ENCODE measurements at regions not wholly inside any gene's neighbourhood (a gene's known extent, or its start where the extent isn't known, plus 50 kb on each side); places are given as distances from the start of the nearest gene placed in this dataset.
"Not testable (repeated sequence)": the region's sequence is repeated elsewhere in the genome, so short reads cannot be mapped to it uniquely, and the experiment has no call there.

DNA sequence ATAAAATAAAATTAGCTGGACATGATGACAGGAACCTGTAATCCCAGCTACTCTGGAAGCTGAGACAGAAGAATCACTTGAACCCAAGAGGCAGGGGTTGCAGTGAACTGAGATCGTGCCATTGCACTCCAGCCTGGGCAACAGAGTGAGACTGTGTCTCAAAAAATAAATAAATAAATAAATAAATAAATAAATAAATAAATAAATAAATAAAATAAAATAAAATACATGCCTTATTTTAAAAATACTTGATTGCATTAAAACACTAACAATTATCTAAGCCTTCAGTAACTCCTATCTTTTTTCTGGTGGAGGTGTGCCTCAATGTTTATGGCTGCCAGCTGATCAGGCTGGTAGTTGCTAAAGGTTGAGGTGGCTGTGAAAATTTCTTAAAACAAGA lies 1329.6 kb upstream of the CITED2 start:
- not testable (repeated sequence) for DNase-seq

DNA sequence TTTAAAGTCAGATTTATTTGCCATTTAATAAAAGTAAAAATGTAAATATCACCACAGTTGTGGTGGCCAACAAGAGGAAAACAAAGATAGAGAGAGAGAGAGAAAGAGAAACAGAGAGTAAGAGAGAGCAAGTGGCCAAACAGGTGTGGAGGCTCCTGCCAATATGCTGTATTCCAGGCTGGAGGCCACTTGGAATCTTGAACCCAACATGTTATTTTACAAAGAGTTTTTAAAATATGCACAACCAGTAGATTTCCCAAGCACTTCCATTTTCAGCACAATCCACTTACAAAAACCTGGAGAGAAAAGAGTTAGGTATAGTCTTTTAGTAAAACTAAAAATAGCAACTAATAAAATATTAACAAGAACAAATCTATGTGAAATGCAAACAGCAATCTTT lies 1323.1 kb upstream of the CITED2 start:
- no peak for DNase-seq

DNA sequence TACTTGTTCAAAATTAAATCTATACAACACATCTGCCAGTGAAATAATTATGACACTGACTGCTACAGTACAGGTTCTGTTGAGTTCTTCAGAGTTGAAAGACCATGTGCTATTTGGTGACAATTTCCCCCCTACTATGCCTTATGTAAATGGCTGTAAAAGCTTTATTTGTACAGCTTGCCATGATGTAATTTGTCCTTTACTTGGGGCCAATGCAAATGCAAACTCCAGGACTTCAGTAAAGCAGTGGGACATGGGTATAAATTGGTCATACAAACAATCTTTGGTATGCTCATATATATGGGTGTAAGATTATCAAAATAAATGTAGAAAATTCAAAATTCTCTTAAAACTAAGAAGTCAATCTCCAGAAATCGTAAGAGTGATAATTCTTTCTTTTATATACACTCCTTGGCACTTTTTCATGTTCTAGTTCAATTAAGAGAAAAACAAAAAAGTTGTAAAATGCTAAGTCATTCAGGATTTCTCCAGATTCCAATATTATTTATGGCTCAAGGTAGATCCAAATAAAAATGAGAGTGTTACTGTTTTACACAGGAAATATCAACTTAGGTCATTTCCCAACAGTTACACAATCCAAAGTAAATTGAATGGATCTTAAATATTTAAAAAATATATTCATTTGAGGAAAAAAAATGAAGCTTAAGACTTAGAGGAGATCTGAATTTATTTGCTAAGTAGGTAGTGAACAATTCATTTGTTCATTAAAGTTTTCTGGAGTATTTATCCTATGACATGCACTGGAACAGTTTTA lies 1310.5 kb upstream of the CITED2 start:
- DNase-seq = no peak

DNA sequence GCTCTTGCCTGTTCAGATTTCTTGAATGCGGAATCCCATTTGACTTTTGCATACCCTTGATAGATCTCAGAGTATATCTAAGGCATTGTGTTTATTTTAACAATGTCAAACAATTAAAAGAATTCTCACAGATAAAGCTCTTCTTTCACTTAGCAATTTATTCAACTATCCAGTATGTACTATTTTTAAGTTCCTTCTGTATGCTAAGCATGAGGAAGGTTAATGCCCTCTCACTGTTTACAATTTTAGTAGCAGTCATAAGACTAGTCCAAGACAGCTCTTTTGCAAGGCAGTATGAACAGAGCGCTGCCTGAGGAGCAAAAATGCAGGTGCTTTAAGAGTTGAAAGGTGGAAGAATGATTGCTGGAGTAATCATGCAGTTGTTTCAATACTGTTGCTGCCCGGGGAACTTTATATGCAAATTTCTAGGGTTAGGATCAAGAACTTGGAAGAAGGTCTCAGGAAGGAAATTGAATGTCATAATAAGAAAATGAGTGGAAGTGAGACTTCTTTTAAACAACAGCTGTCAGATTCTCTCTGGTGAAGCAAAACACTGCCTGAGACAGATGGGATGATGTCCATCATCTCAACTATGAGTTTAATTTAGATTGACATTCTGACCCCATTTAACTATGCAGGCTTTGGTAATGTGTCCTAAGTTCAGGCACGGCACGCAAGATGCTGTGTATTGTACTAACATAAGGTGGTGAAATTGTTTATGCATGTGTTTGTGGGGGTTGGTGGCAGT lies 1303.5 kb upstream of the CITED2 start:
- no peak for DNase-seq

DNA sequence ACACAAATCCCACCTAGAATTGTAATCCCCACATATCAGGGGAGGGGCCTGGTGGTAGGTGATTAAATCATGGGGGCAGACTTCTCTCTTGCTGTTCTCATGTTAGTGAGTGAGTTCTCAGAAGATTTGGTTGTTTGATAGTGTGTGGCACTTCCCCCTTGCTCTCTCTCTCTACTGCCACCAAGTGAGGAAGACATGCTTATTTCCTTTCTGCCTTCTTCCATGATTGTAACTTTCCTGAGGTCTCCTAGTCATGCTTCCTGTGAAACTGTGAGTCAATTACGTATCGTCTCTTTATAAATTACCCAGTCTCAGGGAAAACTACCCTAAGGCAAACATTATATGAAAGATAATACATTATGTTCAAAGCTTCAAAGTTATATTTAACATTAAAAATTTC lies 1297.5 kb upstream of the CITED2 start:
- DNase-seq = no peak

DNA sequence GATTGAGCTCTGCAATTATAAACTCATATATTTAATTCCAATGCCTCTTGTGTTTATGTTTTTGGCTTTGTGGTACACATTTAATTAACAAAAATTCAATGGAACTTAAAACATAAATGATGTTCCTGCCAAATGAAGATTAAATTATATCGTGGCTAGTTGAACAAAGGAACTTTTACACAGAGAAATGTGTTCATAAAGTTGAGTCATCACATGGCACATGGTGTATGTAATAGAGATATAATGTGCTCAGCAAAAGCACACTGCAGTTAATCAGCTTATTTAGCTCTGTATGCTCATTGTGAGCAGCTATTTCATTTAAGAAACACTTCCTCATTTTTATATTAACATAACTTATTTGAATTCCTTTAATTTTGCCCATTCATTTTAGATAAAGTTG lies 1295.6 kb upstream of the CITED2 start:
- no peak for DNase-seq

DNA sequence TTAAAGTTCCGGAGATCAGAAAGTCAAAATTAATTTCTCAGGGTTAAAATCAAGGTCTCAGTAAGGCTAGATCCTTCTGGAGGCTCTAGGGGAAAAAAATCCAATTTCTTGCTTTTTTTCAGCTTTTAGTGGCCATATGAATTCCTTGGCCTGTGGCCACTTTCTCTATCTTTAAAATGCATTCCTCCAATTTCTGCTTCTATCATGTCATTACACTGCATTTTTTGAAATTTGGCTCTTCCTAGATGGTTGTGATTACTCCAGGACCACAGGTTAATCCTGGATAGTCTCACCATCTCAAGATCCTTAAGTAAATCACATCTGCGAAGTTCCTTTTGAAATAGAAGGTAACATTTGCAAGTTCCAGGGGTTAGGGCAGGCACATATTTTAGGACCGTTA lies 1294.9 kb upstream of the CITED2 start:
- no peak for DNase-seq

DNA sequence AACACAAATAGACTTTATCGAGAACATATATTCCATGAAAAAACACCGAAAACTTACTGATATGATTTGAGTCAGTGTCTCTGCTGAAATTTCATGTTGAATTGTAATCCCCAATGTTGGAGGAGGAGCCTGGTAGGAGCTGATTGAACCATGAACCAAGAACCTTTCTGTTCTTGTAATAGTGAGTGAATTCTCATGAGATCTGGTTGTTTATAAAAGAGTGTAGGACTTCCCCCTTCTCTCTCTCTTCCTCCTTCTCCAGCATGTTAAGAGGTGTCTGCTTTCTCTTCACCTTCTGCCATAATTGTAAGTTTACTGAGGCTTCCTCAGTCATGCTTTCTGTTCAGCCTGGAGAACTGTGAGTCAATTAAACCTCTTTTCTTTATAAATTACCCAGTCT lies 1289.3 kb upstream of the CITED2 start:
- DNase-seq = no peak

DNA sequence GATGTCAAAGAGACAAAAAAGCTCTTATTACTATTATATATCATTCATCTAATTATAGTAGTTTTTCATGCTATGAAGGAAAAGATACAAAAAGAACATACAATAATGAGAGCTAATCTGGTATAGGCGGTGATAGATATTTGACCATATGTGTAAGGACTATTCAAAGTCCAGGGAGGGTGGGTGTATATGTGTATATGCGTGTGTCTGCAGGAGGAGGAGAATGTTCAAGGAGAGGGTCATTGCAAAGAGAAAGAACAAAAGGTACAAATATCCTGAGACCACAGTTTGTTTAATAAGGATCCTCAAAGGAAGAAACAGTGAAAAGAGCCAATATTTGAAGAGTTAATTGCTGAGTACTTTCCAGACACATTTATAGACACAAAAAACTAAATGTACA lies 1288.6 kb upstream of the CITED2 start:
- DNase-seq = no peak

DNA sequence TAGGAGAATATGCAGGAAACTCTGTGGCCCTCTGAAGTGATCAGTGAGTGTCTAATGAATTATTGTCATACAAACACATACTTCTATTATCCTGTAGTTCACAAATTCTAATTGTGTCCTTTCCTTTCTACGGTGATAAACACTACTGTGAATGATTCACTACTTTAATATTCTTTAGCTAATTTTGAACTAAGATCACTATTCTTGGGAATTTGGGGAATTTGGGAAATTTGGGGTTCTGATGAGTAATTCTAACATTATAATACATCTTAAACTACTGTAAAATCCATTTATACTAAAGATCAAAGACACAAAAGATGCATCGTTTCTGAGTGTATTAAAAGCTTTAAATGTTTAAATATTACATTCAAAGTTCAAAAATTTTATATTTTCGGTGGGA lies 1287.2 kb upstream of the CITED2 start:
- no peak for DNase-seq

DNA sequence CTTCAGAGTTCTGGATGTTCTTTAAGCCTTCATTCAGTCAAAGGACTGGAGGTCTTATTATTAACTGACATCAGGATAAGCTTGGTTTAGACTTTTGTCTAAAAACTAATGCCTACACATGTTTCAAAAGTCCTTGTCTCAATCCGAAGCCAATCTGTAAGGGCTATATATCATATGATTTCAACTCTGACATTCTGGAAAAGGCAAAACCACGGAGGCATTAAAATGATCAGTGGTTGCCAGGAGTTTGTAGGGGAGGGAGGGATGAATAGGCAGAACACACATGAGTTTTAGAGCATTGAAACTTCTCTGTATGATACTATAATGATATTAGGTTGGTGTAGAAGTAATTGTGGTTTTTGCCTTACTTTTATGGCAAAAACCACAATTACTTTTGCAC lies 1285.8 kb upstream of the CITED2 start:
- no peak for DNase-seq

DNA sequence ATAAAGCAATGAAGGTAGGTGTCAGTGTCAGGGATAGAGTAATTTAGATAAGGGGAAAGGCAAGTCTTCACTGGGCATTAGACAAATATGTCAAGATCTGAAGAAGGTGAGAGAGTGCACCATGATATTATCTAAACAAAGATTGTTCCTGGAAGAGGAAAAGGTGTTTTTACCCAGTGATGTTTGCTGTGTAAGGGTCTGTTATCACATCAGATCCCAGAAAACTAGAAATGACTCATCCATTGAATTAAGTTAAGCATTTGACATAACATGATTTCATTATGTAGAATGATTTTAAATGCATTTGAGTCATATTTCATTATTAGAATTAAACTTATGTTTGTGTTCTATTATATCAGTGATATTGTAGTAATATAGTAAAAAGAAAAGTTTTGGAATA lies 1279.5 kb upstream of the CITED2 start:
- no peak for DNase-seq

DNA sequence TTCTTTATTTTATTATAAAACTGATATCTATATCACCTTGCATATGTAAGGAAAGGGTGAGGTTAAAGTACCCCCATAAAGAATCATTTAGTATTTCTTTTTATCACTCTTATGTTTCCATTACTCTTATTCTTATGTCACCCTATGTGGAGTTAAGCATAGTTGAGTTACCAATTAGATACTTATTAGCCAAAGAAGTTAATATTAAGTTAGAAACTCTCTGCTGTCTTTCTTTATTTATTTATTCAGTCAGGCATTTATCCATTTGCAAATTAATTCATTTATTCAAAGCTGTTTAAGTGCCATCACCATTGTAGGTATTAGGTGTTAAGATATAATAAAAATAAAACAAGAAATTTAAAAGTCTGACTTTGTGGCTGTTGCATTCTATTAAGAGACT lies 1279.1 kb upstream of the CITED2 start:
- no peak for DNase-seq

DNA sequence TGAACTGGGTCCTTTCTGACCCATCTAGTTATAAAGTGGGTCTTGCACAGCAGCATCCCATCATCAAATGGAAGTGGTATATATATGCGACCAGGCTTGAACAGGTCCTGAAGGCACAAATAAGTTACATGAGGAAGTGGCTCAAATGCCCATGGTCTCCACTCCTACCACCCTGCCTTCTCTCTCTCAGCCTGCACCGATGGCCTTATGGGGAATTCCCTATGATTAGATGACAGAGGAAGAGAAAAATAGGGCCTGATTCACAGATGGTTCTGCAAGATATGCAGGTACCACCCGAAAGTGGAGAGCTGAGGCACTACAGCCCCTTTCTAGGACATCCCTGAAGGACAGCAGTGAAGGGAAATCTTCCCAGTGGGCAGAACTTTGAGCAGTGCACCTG lies 1275.1 kb upstream of the CITED2 start:
- DNase-seq = not testable (repeated sequence)

DNA sequence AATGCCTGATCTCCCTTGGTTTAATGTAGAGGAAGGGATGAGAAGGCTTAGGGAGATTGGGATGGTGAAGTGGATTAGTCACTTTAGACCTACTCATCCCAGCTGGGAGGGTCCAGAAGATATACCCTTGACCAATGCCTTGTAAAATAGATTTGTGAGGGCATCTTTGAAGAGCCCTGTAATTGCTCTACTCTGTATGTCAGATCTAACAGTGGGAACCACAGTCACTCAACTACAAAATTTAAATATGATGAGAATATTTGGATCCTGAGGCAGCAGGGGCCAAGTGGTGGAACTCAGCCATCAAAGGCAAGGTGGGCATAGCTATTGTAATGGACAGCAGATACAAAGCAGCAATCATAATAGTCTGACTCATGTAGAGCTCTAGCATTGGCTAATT lies 1272.9 kb upstream of the CITED2 start:
- not testable (repeated sequence) for DNase-seq

DNA sequence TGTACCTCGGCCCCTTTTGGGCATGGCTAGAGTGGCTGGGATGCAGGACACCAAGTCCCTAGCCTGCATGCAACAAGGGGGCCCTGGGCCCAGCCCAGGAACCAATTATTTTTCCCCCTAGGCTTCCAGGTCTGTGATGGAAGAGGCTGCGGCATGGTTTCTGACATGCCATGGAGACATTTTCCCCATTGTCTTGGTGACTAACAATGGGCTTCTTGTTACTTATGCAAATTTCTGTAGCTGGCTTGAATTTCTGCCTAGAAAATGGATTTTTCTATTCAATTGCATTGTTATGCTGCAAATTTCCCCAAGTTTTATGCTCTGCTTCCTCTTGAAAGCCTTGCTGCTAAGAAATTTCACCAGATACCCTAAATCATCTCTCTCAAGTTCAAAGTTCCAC lies 1269.6 kb upstream of the CITED2 start:
- no peak for DNase-seq

DNA sequence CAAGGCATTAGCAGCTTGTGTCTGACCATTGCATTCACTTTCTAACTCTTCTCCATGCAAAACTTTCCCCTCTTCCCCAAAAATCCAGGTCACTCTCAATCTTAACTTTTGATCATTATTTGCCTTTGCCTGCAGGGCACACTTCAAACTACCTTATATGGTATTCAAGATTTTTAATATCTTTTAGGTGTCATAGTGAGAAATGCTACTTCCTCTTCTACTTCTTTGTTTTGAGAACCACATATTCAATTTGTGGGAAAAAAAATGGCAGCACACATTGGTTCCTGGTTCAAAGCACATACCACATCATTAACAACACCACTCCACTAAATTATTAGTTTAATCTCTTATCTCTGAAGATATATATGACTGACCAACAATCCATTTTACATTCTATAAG lies 1267.0 kb upstream of the CITED2 start:
- no peak for DNase-seq

DNA sequence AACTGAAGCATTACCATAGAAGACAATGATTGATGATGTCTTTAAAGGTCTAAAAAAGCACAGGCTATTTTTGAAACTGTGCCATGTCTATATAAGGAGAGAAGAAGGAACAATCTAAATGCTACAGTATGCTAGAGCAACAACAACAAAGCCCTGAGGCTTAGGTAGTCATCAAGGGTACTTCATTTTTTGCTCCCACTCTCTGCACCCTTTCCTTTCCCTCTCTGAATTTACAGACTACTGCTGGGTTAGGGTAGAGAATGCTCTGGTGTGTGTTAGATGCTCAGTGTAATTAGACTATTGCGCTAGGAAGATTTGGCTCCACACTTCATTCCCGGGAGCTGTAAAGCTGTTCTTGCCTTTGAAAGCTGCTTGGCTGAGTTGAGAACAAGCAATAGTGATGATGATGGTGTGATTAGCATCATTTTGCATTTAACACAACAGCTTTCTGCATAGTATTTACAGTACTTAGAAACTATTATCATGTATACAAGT lies 1262.5 kb upstream of the CITED2 start:
- no peak for DNase-seq

DNA sequence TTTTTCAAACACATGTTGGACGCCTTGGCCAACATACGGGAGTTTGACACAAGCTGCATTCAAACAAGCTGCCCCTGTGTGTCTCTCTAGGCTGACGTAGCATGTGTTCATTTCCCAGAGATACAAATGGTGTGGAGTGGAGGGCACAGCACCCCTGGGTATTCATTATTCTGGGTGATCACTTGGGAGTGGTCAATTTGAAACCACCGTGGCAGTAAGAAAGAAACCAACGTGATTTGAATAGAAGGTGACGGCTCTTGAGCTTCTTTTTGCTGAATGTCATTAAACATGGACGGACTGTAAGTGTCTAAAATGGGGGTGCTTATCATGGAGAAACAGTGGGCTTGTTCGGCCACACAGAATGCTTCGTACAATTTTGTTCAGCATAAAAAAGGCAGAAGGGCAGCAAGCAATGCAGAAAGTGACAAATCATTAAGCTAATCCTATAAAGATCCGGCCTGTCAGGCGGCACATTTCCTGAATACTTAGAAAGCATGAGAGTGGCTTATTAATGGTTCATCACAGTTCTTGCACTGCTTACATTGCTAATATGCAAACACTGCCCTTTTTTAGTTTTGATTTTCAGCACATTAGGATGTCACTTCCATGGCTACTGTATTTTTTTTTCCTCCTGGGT lies 1261.9 kb upstream of the CITED2 start:
- no peak for DNase-seq

DNA sequence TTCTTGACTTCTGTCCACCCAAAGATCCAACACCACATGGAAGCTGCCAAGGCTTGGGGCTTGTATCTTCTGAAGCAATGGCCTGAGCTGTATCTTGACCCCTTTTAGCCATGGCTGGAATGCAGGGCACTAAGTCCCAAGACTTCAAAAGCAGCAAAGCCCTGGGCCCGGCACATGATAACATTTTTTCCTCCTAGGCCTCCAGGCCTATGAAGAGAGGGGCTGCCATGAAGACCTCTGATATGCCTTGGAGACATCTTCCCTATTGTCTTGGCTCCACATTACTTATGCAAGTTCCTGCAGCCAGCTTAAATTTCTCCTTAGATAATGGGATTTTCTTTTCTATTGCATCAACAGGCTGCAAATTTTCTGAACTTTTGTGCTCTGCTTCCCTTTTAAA lies 1252.6 kb upstream of the CITED2 start:
- DNase-seq = no peak

DNA sequence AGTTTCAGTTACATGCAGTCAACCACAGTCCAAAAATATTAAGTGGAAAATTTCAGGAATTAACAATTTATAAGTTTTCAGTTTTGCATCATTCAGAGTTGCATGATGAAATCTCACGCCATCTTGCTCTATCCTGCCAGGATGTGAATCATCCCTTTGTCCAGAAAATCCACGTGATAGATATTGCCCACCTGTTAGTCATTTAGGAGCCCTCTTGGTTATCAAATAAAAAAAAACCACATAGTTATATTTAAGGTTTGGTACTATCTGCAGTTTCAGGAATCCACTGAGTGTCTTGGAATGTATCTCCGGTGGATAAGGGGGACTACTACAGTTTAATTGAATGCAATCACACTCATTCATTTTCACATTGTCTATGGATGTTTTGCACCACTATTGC lies 1249.0 kb upstream of the CITED2 start:
- DNase-seq = no peak

DNA sequence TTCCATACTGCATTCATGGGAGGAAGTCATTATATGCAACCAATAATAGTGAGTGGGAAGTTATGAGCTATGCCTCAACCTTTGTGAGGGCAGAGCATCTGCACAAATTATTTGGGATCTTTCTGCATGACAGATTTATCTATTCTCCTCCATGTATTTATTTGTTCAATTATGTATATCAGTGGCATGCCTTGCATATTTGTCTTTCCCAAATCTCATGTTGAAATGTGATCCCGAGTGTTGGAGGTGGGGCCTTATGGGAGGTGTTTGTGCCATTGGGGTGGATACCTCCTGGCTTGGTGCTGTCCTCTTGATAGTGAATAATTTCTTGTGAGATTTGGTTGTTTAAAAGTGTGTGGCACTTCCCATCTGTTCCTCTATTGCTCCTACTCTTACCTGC lies 1246.0 kb upstream of the CITED2 start:
- no peak for DNase-seq

DNA sequence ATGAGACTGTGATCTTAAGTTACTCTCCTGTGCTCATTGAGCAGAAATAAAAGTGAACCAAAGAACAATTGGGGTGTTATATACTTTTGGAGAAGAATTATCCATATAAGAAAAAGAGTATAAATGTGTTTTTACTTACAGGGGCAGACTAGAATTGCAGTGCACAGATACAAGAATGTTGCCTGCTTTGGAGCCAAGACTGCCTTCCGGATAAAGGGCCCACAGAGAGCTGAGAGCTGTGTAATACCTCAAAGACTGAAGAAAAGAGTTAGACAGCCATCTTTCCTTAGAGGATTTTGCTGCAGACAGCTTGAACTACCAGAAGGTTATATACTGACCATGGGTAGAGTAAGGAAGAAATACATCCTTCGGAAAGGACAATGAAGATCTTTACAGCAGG lies 1235.5 kb upstream of the CITED2 start:
- no peak for DNase-seq

DNA sequence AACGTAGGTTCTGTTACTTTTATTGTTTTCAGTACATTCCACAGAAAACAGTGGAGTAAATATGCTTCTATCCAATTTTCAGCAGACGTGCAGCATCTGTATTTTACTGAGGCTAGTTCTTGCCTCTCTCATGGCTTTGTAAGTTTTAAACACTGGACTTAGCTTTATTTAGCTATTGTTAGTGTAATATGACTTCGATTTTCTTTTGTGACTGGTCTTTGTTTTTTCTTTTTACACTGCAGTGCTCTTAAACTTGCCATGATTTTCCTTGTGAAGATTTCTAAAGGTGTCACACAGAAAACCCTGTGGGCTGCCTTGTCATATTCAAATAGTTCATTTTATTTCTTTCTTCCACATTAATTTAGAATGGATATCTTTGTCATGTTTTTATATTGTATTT lies 1234.9 kb upstream of the CITED2 start:
- no peak for DNase-seq
